ENCODE measurements at regions not wholly inside any gene's neighbourhood (a gene's known extent, or its start where the extent isn't known, plus 50 kb on each side); places are given as distances from the start of the nearest gene placed in this dataset.
A peak's percentile ranks its signal among the peaks of the same experiment; 100 is the strongest.
"Not testable (repeated sequence)": the region's sequence is repeated elsewhere in the genome, so short reads cannot be mapped to it uniquely, and the experiment has no call there.

DNA sequence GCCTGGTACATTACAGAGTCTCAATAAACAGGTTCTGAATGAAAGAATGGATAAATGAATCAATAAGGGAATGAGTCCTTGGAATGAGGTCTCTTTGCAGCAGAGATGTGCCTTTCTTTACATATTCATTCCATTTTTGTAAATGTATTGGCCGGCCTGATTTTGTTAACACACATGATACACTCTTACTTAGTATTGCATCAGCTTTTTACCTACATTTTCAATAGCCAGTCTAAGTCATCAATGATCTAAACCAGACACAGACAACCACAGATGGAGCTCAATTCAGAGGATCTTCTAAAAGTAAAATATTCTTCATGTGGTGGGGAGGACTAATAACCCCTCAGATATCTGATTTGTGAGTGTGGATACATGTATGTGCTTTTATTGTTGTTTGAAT, 653.1 kb downstream of the LMO4 start:
- Mint-ChIP-seq H3K36me3 (ENCODE audit: low read depth) (no peaks in the 10 kb centered on the region), H3K4me1 (no peaks in the 10 kb centered on the region), H3K27ac (ENCODE audit: unreplicated experiment) (no peak overlapping the region), H3K9me3 (no peaks in the 10 kb centered on the region), H3K27me3 (ENCODE audit: low read depth) (no peaks in the 10 kb centered on the region), H3K4me3 (no peak overlapping the region)
- TF ChIP-seq, protein P1, sequence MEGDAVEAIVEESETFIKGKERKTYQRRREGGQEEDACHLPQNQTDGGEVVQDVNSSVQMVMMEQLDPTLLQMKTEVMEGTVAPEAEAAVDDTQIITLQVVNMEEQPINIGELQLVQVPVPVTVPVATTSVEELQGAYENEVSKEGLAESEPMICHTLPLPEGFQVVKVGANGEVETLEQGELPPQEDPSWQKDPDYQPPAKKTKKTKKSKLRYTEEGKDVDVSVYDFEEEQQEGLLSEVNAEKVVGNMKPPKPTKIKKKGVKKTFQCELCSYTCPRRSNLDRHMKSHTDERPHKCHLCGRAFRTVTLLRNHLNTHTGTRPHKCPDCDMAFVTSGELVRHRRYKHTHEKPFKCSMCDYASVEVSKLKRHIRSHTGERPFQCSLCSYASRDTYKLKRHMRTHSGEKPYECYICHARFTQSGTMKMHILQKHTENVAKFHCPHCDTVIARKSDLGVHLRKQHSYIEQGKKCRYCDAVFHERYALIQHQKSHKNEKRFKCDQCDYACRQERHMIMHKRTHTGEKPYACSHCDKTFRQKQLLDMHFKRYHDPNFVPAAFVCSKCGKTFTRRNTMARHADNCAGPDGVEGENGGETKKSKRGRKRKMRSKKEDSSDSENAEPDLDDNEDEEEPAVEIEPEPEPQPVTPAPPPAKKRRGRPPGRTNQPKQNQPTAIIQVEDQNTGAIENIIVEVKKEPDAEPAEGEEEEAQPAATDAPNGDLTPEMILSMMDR (conservative IDR thresholded peaks at IDR 0.05): no peak
- DNase-seq (ENCODE audit: low read depth, low spot score): no peak

DNA sequence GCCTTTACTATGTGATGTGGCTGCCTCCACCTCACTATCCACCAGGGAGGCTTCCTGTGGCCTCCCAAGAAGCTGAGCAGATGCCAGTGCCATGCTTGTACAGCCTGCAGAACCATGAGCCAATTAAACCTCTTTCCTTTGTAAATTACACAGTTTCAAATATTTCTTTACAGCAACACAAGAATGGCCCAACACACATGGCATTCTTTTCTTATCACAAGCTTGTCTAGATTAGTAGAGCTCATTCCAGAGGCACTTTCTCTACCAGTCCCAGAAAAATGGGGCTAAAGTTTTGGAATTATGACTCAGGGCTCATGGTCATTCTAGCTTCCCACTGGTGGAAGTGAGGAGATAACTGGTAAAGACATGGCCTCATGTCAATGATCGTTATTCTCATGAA, 655.2 kb downstream of the LMO4 start:
- Mint-ChIP-seq H3K4me3 (no peak overlapping the region), H3K27ac (ENCODE audit: unreplicated experiment) (no peak overlapping the region), H3K36me3 (ENCODE audit: low read depth) (no peaks in the 10 kb centered on the region), H3K4me1 (no peaks in the 10 kb centered on the region), H3K27me3 (ENCODE audit: low read depth) (no peaks in the 10 kb centered on the region), H3K9me3 (no peaks in the 10 kb centered on the region)
- no peak for DNase-seq (ENCODE audit: low read depth, low spot score)
- TF ChIP-seq, protein P1 (conservative IDR thresholded peaks at IDR 0.05): no peak

DNA sequence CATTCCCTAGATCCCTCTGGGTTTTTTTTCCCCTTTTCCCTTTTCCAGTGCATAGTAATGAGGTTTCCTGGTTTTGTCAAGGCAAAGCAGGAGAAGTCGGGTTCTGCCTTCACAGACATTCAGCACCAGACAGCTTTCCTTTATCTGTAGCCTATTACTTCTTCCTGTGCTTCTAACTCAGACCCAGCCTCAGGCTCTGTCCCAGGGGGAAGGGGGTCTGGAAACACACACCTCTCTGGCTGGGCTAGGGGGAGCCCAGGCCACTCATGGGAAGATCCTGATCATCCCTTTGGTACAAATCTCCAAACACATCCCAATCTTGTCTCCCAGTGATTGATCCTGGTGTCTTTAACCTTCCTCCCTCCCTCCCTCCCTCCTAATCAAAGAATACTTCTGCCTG, 656.4 kb downstream of the LMO4 start:
- Mint-ChIP-seq H3K36me3 (ENCODE audit: low read depth) (no peaks in the 10 kb centered on the region), H3K27ac (ENCODE audit: unreplicated experiment) (no peak overlapping the region), H3K9me3 (no peaks in the 10 kb centered on the region), H3K4me3 (no peak overlapping the region), H3K4me1 (no peaks in the 10 kb centered on the region), H3K27me3 (ENCODE audit: low read depth) (no peaks in the 10 kb centered on the region)
- DNase-seq (ENCODE audit: low read depth, low spot score): no peak
- TF ChIP-seq, protein P1 (conservative IDR thresholded peaks at IDR 0.05): no peak

DNA sequence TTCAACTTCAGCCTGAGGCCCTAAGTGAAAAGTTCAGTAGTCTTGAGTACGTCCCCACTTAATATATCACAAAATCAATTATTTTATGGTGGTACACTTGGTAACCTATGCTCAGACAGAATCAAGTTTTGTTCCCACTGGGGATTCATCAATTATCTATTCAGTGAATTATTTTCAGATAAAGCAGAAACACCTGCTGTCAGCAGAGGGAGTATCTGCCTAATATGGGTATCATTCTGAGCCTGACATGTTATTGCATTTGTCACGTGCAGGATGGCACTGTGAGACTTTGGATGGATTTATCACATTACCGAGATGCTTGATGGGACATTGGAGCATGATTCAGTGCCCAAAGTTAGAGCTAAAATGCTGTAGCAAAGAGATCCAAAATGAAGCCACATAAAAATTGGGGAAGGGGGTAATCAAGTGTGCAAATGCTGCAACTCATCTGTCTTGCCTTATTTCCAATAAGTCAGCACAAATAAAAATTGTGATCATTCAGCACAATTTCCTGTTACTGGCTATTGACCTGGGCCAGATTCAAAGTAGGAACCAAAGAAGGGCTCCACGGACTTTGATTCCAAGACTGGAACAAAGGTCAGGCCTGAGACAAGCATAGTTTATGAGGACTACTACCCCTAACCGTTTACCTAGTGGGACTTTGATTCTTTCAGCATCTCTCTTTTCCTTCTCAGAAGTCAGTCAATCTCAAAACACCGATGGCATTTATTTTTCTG, 657.6 kb downstream of the LMO4 start:
- TF ChIP-seq, protein P1 (conservative IDR thresholded peaks at IDR 0.05): peak; percentile 29
- H3K4me1 Mint-ChIP-seq: no peaks in the 10 kb centered on the region
- H3K4me3 Mint-ChIP-seq: no peak overlapping the region
- H3K27ac Mint-ChIP-seq (ENCODE audit: unreplicated experiment): no peak overlapping the region
- no peaks in the 10 kb centered on the region for H3K27me3 Mint-ChIP-seq (ENCODE audit: low read depth)
- no peaks in the 10 kb centered on the region for H3K9me3 Mint-ChIP-seq
- no peaks in the 10 kb centered on the region for H3K36me3 Mint-ChIP-seq (ENCODE audit: low read depth)
- no peak for DNase-seq (ENCODE audit: low read depth, low spot score)

DNA sequence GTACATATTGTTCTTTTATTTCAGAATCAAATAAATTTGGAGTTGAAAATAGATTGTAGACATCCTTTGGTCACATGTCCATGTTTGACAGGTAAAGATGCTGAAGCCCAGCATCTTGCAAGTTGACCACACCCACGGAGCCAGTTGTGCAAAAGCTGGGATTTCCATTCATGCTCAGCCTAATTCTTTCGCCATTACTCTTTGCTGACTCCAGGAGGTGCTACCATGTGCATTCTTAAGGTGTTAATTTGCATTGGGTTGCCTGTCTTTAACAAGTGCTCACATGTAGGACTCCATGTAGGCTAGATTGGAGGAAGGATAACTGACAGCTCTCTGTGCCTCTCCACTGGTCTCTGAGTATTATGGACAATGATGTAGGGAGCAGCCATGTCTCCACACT, 660.7 kb downstream of the LMO4 start:
- Mint-ChIP-seq H3K27ac (ENCODE audit: unreplicated experiment) (no peak overlapping the region), H3K27me3 (ENCODE audit: low read depth) (no peaks in the 10 kb centered on the region), H3K4me3 (no peak overlapping the region), H3K36me3 (ENCODE audit: low read depth) (no peaks in the 10 kb centered on the region), H3K4me1 (no peaks in the 10 kb centered on the region), H3K9me3 (no peaks in the 10 kb centered on the region)
- DNase-seq (ENCODE audit: low read depth, low spot score): no peak
- TF ChIP-seq, protein P1 (conservative IDR thresholded peaks at IDR 0.05): no peak

DNA sequence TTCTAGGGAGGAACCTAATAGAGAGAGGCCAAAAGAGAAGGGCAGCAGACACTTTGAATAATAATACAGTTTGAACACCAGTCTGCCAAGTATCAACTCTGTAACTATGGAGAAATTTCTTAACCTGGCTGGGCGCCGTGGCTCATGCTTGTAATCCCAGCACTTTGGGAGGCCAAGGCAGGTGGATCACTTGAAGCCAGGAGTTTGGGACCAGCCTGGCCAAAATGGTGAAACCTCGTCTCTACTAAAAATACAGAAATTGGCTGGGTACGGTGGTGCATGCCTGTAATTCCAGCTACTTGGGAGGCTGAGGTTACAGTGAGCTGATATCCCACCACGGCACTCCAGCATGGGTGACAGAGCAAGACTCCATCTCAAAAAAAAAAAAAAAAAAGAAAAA, 663.9 kb downstream of the LMO4 start:
- not testable (repeated sequence) for H3K36me3 Mint-ChIP-seq (ENCODE audit: low read depth); H3K27ac Mint-ChIP-seq (ENCODE audit: unreplicated experiment); H3K27me3 Mint-ChIP-seq (ENCODE audit: low read depth); DNase-seq (ENCODE audit: low read depth, low spot score); H3K4me1 Mint-ChIP-seq; H3K4me3 Mint-ChIP-seq; H3K9me3 Mint-ChIP-seq
